GM12878 (cell line): ENCODE measurements at regions not wholly inside any gene's neighbourhood (a gene's known extent, or its start where the extent isn't known, plus 50 kb on each side); places are given as distances from the start of the nearest gene placed in this dataset.

Source experiments
- ATAC-seq: fragments of 200-7000 bp; cut with Tn5 transposase; 3 replicates; pipeline ENCODE4 v1.9.1; 2020; ENCODE audit warnings: mild to moderate bottlenecking, moderate library complexity
- BruUV-seq: library from RNA; stranded (reverse); fragments of 400-500 nt; replicated peaks from 2 replicates; lab custom pipeline; 2021; lab: Mats Ljungman, UMichigan
- CTCF ChIA-PET: fragments of 300-600 bp; sonication (Branson Sonifier 250); formaldehyde crosslinking; extraction: SDS; loops from one replicate; lab custom pipeline; 2021; ENCODE audit warnings: inconsistent platforms; lab: Yijun Ruan, JAX
- POLR2A ChIA-PET: fragments of 350-600 bp; formaldehyde crosslinking; extraction: SDS; loops from one replicate; lab custom pipeline; 2021; ENCODE audit warnings: inconsistent platforms; lab: Charles Lee
- RAD21 ChIA-PET: fragments of 300-600 bp; sonication (Branson Sonifier 250); formaldehyde crosslinking; loops from one replicate; lab custom pipeline; 2023; ENCODE audit warnings: antibody characterized with exemption; ENCODE audit not compliant: unreplicated experiment; lab: Charles Lee
- SMC1A ChIA-PET: fragments of 300-600 bp; sonication (Branson Sonifier 250); formaldehyde crosslinking; loops from one replicate; lab custom pipeline; 2023; ENCODE audit not compliant: unreplicated experiment, uncharacterized antibody; lab: Charles Lee
- DNase-seq: peaks from one replicate; pipeline ENCODE4 v3.0.0-alpha.2; 2011; ENCODE audit warnings: low read depth, low spot score
- FAIRE-seq: peaks from 3 replicates; lab custom pipeline; 2011; peaks lifted over from hg19 to GRCh38; lab: Jason Lieb, UNC
- H2AFZ ChIP-seq: 2 replicates; pipeline ENCODE4 v1.6.0; 2011; ENCODE audit warnings: low read depth, low read length, control low read depth; ENCODE audit not compliant: control insufficient read depth
- H3K27ac ChIP-seq: 2 replicates; pipeline ENCODE4 v1.5.1; 2011; ENCODE audit warnings: control low read depth; ENCODE audit not compliant: control insufficient read depth, insufficient read depth
- H3K27me3 ChIP-seq, 2 experiments: replicated peaks in 1 of 2; 2 replicates each; pipeline versions ENCODE4 v1.6.0 to v1.6.1; 2011; ENCODE audit warnings: low read length in 1 of 2; ENCODE audit not compliant: control insufficient read depth in 2 of 2, insufficient read depth in 2 of 2
- H3K36me3 ChIP-seq, 2 experiments: 2 replicates each; pipeline ENCODE4 v1.5.1; 2011; ENCODE audit warnings: low read length in 1 of 2; ENCODE audit not compliant: control insufficient read depth in 2 of 2, insufficient read depth in 2 of 2
- H3K4me1 ChIP-seq: 2 replicates; pipeline ENCODE4 v1.6.1; 2011; ENCODE audit warnings: mild to moderate bottlenecking, low read length, moderate library complexity, mixed read lengths; ENCODE audit not compliant: control insufficient read depth, insufficient read depth
- H3K4me2 ChIP-seq: 2 replicates; pipeline ENCODE4 v1.6.0; 2011; ENCODE audit warnings: control low read depth; ENCODE audit not compliant: control insufficient read depth, insufficient read depth
- H3K4me3 ChIP-seq: fragments of 200-600 bp; sonication (generic); 2 replicates; pipeline ENCODE4 v1.5.1; 2016
- H3K79me2 ChIP-seq: 2 replicates; pipeline ENCODE4 v1.6.0; 2011; ENCODE audit warnings: low read length; ENCODE audit not compliant: control insufficient read depth, insufficient read depth
- H3K9ac ChIP-seq: 2 replicates; pipeline ENCODE4 v1.8.0; 2011; ENCODE audit warnings: low read length, control low read depth, mixed read lengths; ENCODE audit not compliant: control insufficient read depth, insufficient read depth
- H3K9me3 ChIP-seq: replicated peaks from 3 replicates; pipeline ENCODE4 v1.5.1; 2011; ENCODE audit warnings: mild to moderate bottlenecking, low read length; ENCODE audit not compliant: control insufficient read depth, insufficient read depth
- H4K20me1 ChIP-seq: 2 replicates; pipeline ENCODE4 v1.6.0; 2011; ENCODE audit not compliant: control insufficient read depth, insufficient read depth
- BRCA1 ChIP-seq: IDR thresholded peaks from 2 replicates; pipeline ENCODE4 v1.6.1; 2011; ENCODE audit warnings: low read depth, low read length, improper control_type of control experiment
- CREM ChIP-seq: IDR thresholded peaks from 2 replicates; pipeline ENCODE4 v1.6.1; 2014; ENCODE audit warnings: antibody characterized with exemption, low read depth
- ETV6 ChIP-seq, 2 experiments: fragments of 450-650 bp in 1 of 2; IDR thresholded peaks in 1 of 2; conservative IDR thresholded peaks in 1 of 2; 2 replicates each; pipeline ENCODE4 v1.6.1; 2014; ENCODE audit warnings: antibody characterized with exemption in 1 of 2, borderline replicate concordance in 1 of 2, low read depth in 1 of 2, mild to moderate bottlenecking in 1 of 2, moderate library complexity in 1 of 2
- GATAD2B ChIP-seq: fragments of 450-650 bp; conservative IDR thresholded peaks from 2 replicates; pipeline ENCODE4 v1.6.1; 2017; ENCODE audit warnings: low read depth, mild to moderate bottlenecking, moderate library complexity
- HDAC2 ChIP-seq: fragments of 200-600 bp; sonication (generic); IDR thresholded peaks from 2 replicates; pipeline ENCODE4 v1.6.1; 2017
- IKZF1 ChIP-seq: fragments of 450-650 bp; conservative IDR thresholded peaks from 2 replicates; pipeline ENCODE4 v1.6.1; 2017; ENCODE audit warnings: antibody characterized with exemption, mild to moderate bottlenecking
- MTA3 ChIP-seq: IDR thresholded peaks from 2 replicates; pipeline ENCODE4 v1.6.1; 2012; ENCODE audit warnings: low read length, inconsistent platforms, borderline replicate concordance
- MYB ChIP-seq: fragments of 150-350 bp; IDR thresholded peaks from 2 replicates; pipeline ENCODE4 v1.6.1; 2014; ENCODE audit warnings: mild to moderate bottlenecking, low read depth, low read length, borderline replicate concordance
- NFXL1 ChIP-seq: fragments of 450-650 bp; IDR thresholded peaks from 2 replicates; pipeline ENCODE4 v1.6.1; 2017; ENCODE audit warnings: antibody characterized with exemption, mild to moderate bottlenecking, borderline replicate concordance
- PAX5 ChIP-seq: IDR thresholded peaks from 2 replicates; pipeline ENCODE4 v1.6.1; 2011; ENCODE audit warnings: low read depth, low read length, borderline replicate concordance
- POLR2A ChIP-seq: IDR thresholded peaks from 2 replicates; pipeline ENCODE4 v1.6.1; 2011; ENCODE audit warnings: low read depth, mild to moderate bottlenecking, low read length
- SPI1 ChIP-seq: IDR thresholded peaks from 2 replicates; pipeline ENCODE4 v1.6.1; 2011; ENCODE audit warnings: low read depth, mild to moderate bottlenecking, low read length, moderate library complexity, borderline replicate concordance; ENCODE audit not compliant: insufficient read depth
- SUZ12 ChIP-seq: fragments of 200-600 bp; sonication (generic); IDR thresholded peaks from one replicate; pipeline ENCODE4 v1.6.1; 2018; ENCODE audit warnings: antibody characterized with exemption, mild to moderate bottlenecking; ENCODE audit not compliant: unreplicated experiment
- WGBS: methylation state at CpG from one replicate; pipeline ENCODE4 v1.1.6; 2016; ENCODE audit warnings: low lambda C conversion rate; ENCODE audit not compliant: insufficient replicate concordance, insufficient coverage; ENCODE audit errors: missing lambda C conversion rate; 5-methylcytosine and 5-hydroxymethylcytosine counted together
- in situ Hi-C: fragments of 300-500 bp; cut with MboI; formaldehyde crosslinking; loops from 9 replicates; pipeline ENCODE4 v1.14.3; 2018; ENCODE audit warnings: mixed read lengths
- intact Hi-C: fragments of 100-400 bp; cut with micrococcal nuclease; formaldehyde crosslinking; loops from one replicate; pipeline ENCODE4 v1.14.2; 2022; ENCODE audit not compliant: unreplicated experiment
- TF ChIP-seq, protein P1 (sequence below): IDR thresholded peaks from 2 replicates; pipeline ENCODE4 v1.6.1; 2011; ENCODE audit warnings: low read depth, low read length, improper control_type of control experiment, borderline replicate concordance
- TF ChIP-seq, protein P2 (sequence below): IDR thresholded peaks from 2 replicates; pipeline ENCODE4 v1.6.1; 2011; ENCODE audit warnings: borderline replicate concordance, low read depth, mild to moderate bottlenecking, moderate library complexity, low read length; ENCODE audit not compliant: insufficient read depth, poor library complexity, severe bottlenecking
- TF ChIP-seq, protein P3 (sequence below): fragments of 450-650 bp; IDR thresholded peaks from 2 replicates; pipeline ENCODE4 v1.6.1; 2017; ENCODE audit warnings: mild to moderate bottlenecking, moderate library complexity

DNA sequence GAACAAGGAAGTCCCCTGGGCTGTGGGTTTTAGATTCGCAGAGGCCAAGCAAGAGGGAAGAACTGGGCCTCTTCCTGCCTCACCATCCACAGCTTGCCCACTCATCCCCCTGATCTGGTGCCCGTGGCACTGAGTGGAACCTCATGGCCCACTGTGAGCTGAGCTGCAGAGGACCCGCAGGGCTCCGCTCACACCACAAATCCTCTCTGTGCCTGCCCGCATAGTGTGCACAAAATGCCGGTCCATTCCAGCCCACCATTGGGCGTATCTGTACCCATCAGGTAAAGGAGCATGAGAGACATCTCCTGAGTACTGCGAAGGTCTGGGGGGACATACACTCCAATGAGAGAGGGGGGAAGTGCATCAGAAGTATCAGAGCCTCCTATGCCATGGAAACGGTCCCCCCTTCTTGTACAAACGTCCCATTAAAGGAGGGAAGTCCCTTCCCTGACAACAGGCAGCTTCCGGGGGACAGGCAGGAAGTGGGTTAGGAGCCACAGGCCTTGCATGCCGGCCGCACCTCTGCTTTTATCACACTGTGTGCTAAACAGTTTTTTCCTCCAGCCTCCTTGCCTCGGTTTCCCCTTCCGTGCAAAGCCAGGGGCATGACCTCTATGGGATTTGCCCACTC is 309.4 kb upstream of the DIO3 start:
- ChIA-PET RAD21 (no interaction called here), SMC1A (no interaction called here), CTCF (no interaction called here), POLR2A (no interaction called here)
- TF ChIP-seq CREM (no peak), SUZ12 (no peak), IKZF1 (no peak), PAX5 (no peak), HDAC2 (no peak), ETV6 (conservative IDR thresholded peaks at IDR 0.05 in 1 of 2, IDR thresholded peaks at IDR 0.05 in 1 of 2; ENCODE audit: borderline replicate concordance in 1 of 2, low read depth in 1 of 2) (no peak), SPI1 (no peak), POLR2A (no peak), MTA3 (no peak), NFXL1 (no peak), GATAD2B (no peak), MYB (no peak), BRCA1 (no peak)
- TF ChIP-seq, protein P1, sequence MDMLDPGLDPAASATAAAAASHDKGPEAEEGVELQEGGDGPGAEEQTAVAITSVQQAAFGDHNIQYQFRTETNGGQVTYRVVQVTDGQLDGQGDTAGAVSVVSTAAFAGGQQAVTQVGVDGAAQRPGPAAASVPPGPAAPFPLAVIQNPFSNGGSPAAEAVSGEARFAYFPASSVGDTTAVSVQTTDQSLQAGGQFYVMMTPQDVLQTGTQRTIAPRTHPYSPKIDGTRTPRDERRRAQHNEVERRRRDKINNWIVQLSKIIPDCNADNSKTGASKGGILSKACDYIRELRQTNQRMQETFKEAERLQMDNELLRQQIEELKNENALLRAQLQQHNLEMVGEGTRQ, result no peak
- TF ChIP-seq, protein P2, sequence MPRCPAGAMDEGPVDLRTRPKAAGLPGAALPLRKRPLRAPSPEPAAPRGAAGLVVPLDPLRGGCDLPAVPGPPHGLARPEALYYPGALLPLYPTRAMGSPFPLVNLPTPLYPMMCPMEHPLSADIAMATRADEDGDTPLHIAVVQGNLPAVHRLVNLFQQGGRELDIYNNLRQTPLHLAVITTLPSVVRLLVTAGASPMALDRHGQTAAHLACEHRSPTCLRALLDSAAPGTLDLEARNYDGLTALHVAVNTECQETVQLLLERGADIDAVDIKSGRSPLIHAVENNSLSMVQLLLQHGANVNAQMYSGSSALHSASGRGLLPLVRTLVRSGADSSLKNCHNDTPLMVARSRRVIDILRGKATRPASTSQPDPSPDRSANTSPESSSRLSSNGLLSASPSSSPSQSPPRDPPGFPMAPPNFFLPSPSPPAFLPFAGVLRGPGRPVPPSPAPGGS, result no peak
- TF ChIP-seq, protein P3, sequence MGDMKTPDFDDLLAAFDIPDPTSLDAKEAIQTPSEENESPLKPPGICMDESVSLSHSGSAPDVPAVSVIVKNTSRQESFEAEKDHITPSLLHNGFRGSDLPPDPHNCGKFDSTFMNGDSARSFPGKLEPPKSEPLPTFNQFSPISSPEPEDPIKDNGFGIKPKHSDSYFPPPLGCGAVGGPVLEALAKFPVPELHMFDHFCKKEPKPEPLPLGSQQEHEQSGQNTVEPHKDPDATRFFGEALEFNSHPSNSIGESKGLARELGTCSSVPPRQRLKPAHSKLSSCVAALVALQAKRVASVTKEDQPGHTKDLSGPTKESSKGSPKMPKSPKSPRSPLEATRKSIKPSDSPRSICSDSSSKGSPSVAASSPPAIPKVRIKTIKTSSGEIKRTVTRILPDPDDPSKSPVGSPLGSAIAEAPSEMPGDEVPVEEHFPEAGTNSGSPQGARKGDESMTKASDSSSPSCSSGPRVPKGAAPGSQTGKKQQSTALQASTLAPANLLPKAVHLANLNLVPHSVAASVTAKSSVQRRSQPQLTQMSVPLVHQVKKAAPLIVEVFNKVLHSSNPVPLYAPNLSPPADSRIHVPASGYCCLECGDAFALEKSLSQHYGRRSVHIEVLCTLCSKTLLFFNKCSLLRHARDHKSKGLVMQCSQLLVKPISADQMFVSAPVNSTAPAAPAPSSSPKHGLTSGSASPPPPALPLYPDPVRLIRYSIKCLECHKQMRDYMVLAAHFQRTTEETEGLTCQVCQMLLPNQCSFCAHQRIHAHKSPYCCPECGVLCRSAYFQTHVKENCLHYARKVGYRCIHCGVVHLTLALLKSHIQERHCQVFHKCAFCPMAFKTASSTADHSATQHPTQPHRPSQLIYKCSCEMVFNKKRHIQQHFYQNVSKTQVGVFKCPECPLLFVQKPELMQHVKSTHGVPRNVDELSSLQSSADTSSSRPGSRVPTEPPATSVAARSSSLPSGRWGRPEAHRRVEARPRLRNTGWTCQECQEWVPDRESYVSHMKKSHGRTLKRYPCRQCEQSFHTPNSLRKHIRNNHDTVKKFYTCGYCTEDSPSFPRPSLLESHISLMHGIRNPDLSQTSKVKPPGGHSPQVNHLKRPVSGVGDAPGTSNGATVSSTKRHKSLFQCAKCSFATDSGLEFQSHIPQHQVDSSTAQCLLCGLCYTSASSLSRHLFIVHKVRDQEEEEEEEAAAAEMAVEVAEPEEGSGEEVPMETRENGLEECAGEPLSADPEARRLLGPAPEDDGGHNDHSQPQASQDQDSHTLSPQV, result no peak
- in situ Hi-C loops (no loop called here), intact Hi-C loops (no loop called here)
- H3K9ac ChIP-seq, result no peak overlapping the region
- no peaks in the 10 kb centered on the region for H3K27me3 ChIP-seq
- no peaks in the 10 kb centered on the region for H4K20me1 ChIP-seq
- ATAC-seq, result no peak
- BruUV-seq, result no TSS peak
- no peaks in the 10 kb centered on the region for H3K4me1 ChIP-seq
- no peaks in the 10 kb centered on the region for H3K36me3 ChIP-seq
- H3K4me3 ChIP-seq, result no peak overlapping the region
- H2AFZ ChIP-seq, result no peak overlapping the region
- H3K4me2 ChIP-seq, result no peak overlapping the region
- WGBS, result 30% methylated on average over 15 of the region's 15 CpGs
- no peak overlapping the region for H3K27ac ChIP-seq
- H3K79me2 ChIP-seq, result no peaks in the 10 kb centered on the region
- H3K9me3 ChIP-seq, result no peaks in the 10 kb centered on the region; the same call in 2 of the 3 replicates
- FAIRE-seq, result no peak
- no peak for DNase-seq
